ENCODE measurements at regions not wholly inside any gene's neighbourhood (a gene's known extent, or its start where the extent isn't known, plus 50 kb on each side); places are given as distances from the start of the nearest gene placed in this dataset.

DNA sequence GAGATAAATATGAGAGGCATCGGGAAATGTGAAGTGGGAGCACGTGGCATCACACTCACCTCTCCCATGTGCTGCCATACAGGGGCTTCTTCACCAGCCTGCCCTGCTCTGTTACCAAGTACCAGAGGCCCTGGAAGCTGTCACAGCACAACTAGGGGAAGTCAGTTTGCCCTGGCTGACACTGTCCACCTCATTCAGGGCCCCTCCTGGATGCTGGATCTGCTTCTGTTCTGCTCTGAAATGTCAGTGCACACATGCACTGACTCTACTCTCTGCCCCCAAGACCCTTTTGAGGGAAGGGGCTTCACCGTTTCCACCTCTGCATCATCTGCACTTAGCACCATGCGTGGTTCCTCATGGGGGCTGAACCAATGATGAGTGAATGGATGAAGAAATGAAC lies 311.1 kb downstream of the EN1 start:
- no peaks in the 10 kb centered on the region for H3K4me1 ChIP-seq (replicated peaks in 1 of 2; ENCODE audit: control insufficient read depth in 2 of 2, insufficient read depth in 2 of 2, low read length in 2 of 2)
- POLR2A ChIA-PET, result no interaction called here
- CTCF ChIA-PET (ENCODE audit: low intra/inter-chr PET ratio), result interaction anchor here (0.6 kb wide), 1 partner anchor 319 kb away, joined by 3 read pairs; no protein-coding TSS in a partner anchor

DNA sequence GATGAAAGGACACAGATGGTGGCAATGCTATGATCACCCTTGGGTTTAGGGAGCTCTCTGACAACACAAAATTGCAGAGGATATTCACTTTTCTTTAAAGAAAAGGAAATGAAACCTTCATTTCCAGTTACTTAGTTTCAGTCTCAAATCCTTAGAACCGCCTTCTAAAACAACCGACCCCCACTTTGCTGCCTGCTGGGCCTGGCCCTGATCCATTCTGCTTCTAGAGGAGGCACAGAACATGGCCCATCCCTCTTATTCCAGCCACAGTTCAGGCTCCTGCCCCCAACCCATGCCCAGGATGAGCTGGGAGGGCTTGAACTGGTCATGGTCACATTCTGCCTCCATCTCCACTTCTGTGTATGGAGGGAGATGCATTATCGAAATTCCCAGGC lies 311.6 kb downstream of the EN1 start:
- no peaks in the 10 kb centered on the region for H4K20me1 ChIP-seq (replicated peaks; ENCODE audit: control insufficient read depth, insufficient read depth, low read length)
- H3K27me3 ChIP-seq (ENCODE audit: control insufficient read depth in 2 of 2, insufficient read depth in 2 of 2, low read length in 2 of 2), result peaks cover 0 to 14% of the 10 kb centered on the region in 2 experiments; a peak in 1 of 5 replicates
- BruUV-seq (replicated peaks), result no TSS peak
- CTCF ChIA-PET (ENCODE audit: low intra/inter-chr PET ratio), result no interaction called here
- POLR2A ChIA-PET, result no interaction called here
- H3K36me3 ChIP-seq (ENCODE audit: control insufficient read depth, insufficient read depth, low read length), result no peaks in the 10 kb centered on the region
- intact Hi-C loops (cut with micrococcal nuclease) (no loop called here), in situ Hi-C loops (cut with MboI) (no loop called here)
- no peak overlapping the region for H3K4me3 ChIP-seq
- H3K27ac ChIP-seq (ENCODE audit: extremely low read depth, low read depth, low read length), result no peak overlapping the region
- no peak overlapping the region for H3K9ac ChIP-seq (ENCODE audit: insufficient read depth in 1 of 2, low read depth in 2 of 2, low read length in 2 of 2)
- H3K79me2 ChIP-seq (ENCODE audit: control insufficient read depth, insufficient read depth, low read length), result no peaks in the 10 kb centered on the region
- no peaks in the 10 kb centered on the region for H3K9me1 ChIP-seq (ENCODE audit: control insufficient read depth, insufficient read depth, low read length)
- WGBS (ENCODE audit: insufficient coverage, low coverage, missing lambda C conversion rate), result 0% methylated on average over 3 of the region's 3 CpGs
- H2AFZ ChIP-seq (ENCODE audit: low read depth, low read length), result no peak overlapping the region
- no peak for ATAC-seq
- H3K4me1 ChIP-seq (replicated peaks in 1 of 2; ENCODE audit: control insufficient read depth in 2 of 2, insufficient read depth in 2 of 2, low read length in 2 of 2), result no peaks in the 10 kb centered on the region
- DNase-seq (ENCODE audit: extremely low read depth in 1 of 4, low spot score in 3 of 4), result no peak
- no peak overlapping the region for H3K4me2 ChIP-seq (ENCODE audit: insufficient read depth, low read length)
- H3K9me3 ChIP-seq (replicated peaks; ENCODE audit: control insufficient read depth, insufficient read depth, low read depth, low read length), result no peaks in the 10 kb centered on the region
- no peak for FAIRE-seq
- TF ChIP-seq CBX1 (IDR thresholded peaks at IDR 0.05; ENCODE audit: low read depth) (no peak), TGIF2 (CRISPR knock-in tag; IDR thresholded peaks at IDR 0.05) (no peak), CCAR2 (IDR thresholded peaks at IDR 0.05; ENCODE audit: low read depth, low read length) (no peak), HDAC3 (IDR thresholded peaks at IDR 0.05; ENCODE audit: borderline replicate concordance, partially characterized antibody) (no peak), ILK (tag; IDR thresholded peaks at IDR 0.05; ENCODE audit: borderline replicate concordance, low read depth) (no peak), MBD2 (IDR thresholded peaks at IDR 0.05; ENCODE audit: borderline replicate concordance, low read depth) (no peak), MCM7 (IDR thresholded peaks at IDR 0.05) (no peak), NFATC3 (IDR thresholded peaks at IDR 0.05) (no peak), GABPA (tag; conservative IDR thresholded peaks at IDR 0.05; ENCODE audit: low read depth) (no peak), POLR2AphosphoS5 (IDR thresholded peaks at IDR 0.05; ENCODE audit: control insufficient read depth, insufficient read depth, low read depth, low read length) (no peak), ZNF175 (CRISPR knock-in tag; IDR thresholded peaks at IDR 0.05; ENCODE audit: low read depth) (no peak)

More for the DNA sequence above, 311.1 kb downstream of the EN1 start:
- no peak overlapping the region for H2AFZ ChIP-seq (ENCODE audit: low read depth, low read length)
- no peaks in the 10 kb centered on the region for H3K79me2 ChIP-seq (ENCODE audit: control insufficient read depth, insufficient read depth, low read length)
- H3K27ac ChIP-seq (ENCODE audit: extremely low read depth, low read depth, low read length), result no peak overlapping the region
- no peaks in the 10 kb centered on the region for H4K20me1 ChIP-seq (replicated peaks; ENCODE audit: control insufficient read depth, insufficient read depth, low read length)
- BruUV-seq (replicated peaks), result no TSS peak
- intact Hi-C loops (cut with micrococcal nuclease) (no loop called here), in situ Hi-C loops (cut with MboI) (no loop called here)
- no peak overlapping the region for H3K4me2 ChIP-seq (ENCODE audit: insufficient read depth, low read length)
- DNase-seq (ENCODE audit: extremely low read depth in 1 of 4, low spot score in 3 of 4) (no peak), FAIRE-seq (no peak), ATAC-seq (no peak)
- no peak overlapping the region for H3K9ac ChIP-seq (ENCODE audit: insufficient read depth in 1 of 2, low read depth in 2 of 2, low read length in 2 of 2)
- H3K4me3 ChIP-seq, result no peak overlapping the region
- 0% methylated on average over 4 of the region's 4 CpGs for WGBS (ENCODE audit: insufficient coverage, low coverage, missing lambda C conversion rate)
- TF ChIP-seq ZNF695 (CRISPR knock-in tag; IDR thresholded peaks at IDR 0.05), result no peak
- no peak for TF ChIP-seq SAFB (IDR thresholded peaks at IDR 0.05; ENCODE audit: borderline replicate concordance, low read depth, low read length)
- no peak for TF ChIP-seq RBM22 (IDR thresholded peaks at IDR 0.05; ENCODE audit: low read depth, low read length, poor library complexity, severe bottlenecking)
- TF ChIP-seq EP300 (IDR thresholded peaks at IDR 0.05; ENCODE audit: low read length), result no peak
- no peak for TF ChIP-seq ZNF133 (CRISPR knock-in tag; IDR thresholded peaks at IDR 0.05)
- TF ChIP-seq HNRNPH1 (optimal IDR thresholded peaks at IDR 0.05; ENCODE audit: low read depth, low read length), result no peak
- TF ChIP-seq SREBF1 (IDR thresholded peaks at IDR 0.05; ENCODE audit: borderline replicate concordance, low read depth, low read length), result no peak
- TF ChIP-seq NCOA6 (IDR thresholded peaks at IDR 0.05), result no peak
- TF ChIP-seq FOSL1 (tag; conservative IDR thresholded peaks at IDR 0.05), result no peak
- TF ChIP-seq, protein P1, sequence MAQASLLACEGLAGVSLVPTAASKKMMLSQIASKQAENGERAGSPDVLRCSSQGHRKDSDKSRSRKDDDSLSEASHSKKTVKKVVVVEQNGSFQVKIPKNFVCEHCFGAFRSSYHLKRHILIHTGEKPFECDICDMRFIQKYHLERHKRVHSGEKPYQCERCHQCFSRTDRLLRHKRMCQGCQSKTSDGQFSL (CRISPR knock-in tag; IDR thresholded peaks at IDR 0.05), result no peak
- TF ChIP-seq, protein P1 (tag; IDR thresholded peaks at IDR 0.05), result no peak
- H3K9me3 ChIP-seq (replicated peaks; ENCODE audit: control insufficient read depth, insufficient read depth, low read depth, low read length), result no peaks in the 10 kb centered on the region
- peaks cover 0 to 14% of the 10 kb centered on the region in 2 experiments; a peak in 1 of 5 replicates for H3K27me3 ChIP-seq (ENCODE audit: control insufficient read depth in 2 of 2, insufficient read depth in 2 of 2, low read length in 2 of 2)
- no peaks in the 10 kb centered on the region for H3K9me1 ChIP-seq (ENCODE audit: control insufficient read depth, insufficient read depth, low read length)
- no peaks in the 10 kb centered on the region for H3K36me3 ChIP-seq (ENCODE audit: control insufficient read depth, insufficient read depth, low read length)

All from K562 (cell line).